ENCODE measurements at regions not wholly inside any gene's neighbourhood (a gene's known extent, or its start where the extent isn't known, plus 50 kb on each side); places are given as distances from the start of the nearest gene placed in this dataset.

DNA sequence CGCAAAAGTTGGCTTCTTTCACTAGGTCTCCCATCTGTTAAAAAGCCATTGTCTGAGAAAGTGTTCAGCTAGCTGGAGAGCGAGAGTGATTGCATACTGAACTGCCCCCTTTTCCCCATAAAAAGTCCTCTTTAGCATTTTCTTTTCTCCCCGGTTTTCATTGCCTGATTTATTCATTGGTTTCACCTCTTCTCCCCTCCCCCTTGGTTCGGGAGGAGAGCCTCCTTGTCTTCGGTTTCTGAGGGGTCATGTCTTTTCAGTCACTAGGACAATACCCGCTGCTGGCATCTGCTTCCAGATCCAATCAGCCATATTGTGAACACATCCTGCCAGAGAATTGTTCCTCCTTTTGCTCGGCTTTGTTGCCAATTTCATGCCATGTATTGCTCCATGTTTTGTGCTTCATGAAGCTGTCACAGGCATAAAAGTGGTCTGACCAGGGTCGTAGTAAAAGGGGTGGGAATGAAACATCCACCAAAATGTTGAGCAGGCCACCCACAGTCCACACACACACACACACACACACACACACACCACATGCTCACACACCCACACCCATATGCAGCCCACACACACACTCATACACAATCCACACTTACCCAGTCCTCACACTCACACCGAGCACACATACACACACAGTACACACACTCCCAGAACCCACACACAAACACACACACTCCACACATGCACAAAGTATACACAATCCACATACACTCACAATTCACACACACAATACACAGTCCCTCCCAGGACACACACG, 136.0 kb downstream of the NKX6-1 start:
- no peak overlapping the region for H3K4me3 Mint-ChIP-seq
- H3K4me1 Mint-ChIP-seq (ENCODE audit: low read depth) = no peaks in the 10 kb centered on the region
- DNase-seq (ENCODE audit: low spot score) = no peak
- no peak overlapping the region for H3K27ac Mint-ChIP-seq
- H3K27me3 Mint-ChIP-seq (ENCODE audit: insufficient read depth) = no peaks in the 10 kb centered on the region
- no peaks in the 10 kb centered on the region for H3K9me3 Mint-ChIP-seq
- no peaks in the 10 kb centered on the region for H3K36me3 Mint-ChIP-seq (ENCODE audit: low read depth)
- intact Hi-C loops (cut with micrococcal nuclease) = no loop called here

DNA sequence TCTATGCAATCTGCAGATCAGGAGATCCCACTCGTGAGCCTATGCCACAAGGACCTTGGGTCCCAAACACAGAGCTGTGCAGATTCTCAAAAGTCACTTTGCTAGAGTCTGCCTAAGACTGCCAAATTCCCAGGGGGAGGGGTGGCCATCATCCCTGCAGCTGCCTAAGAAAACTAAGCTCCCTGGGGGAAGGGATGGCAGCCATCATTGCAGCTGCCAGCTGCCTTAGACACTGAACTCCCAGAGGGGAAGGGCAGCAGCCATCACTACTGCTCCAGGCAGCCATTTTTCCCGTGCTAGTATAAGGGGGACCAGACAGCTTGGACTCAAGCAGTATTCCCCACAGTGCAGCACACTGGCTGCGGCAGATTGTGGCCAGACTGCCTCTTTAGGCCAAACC, 156.9 kb downstream of the NKX6-1 start:
- H3K27ac Mint-ChIP-seq = no peak overlapping the region
- no peak for DNase-seq (ENCODE audit: low spot score)
- H3K4me3 Mint-ChIP-seq = no peak overlapping the region
- H3K9me3 Mint-ChIP-seq = peaks cover 11% of the 10 kb centered on the region
- H3K27me3 Mint-ChIP-seq (ENCODE audit: insufficient read depth) = no peaks in the 10 kb centered on the region
- intact Hi-C loops (cut with micrococcal nuclease) = no loop called here
- no peaks in the 10 kb centered on the region for H3K36me3 Mint-ChIP-seq (ENCODE audit: low read depth)
- H3K4me1 Mint-ChIP-seq (ENCODE audit: low read depth) = no peaks in the 10 kb centered on the region

DNA sequence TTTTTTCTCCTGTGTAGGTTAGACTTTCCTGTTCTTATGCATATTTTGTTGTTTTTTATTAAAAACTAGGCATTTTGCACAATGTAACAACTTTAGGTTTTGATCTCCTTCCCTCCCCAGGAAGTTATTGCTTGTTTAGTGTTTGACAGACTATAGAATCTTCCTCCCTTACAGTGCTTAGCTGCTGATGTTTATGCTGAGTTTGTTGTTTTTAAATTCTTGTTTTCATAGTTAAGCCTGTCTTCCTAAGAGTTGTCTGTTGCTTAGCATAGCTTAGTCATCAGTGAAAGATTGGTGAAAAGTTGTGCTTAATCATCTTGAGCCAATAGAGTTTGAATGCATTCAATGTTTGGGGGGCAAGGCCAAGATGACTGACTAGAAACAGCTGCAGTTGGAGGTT, 157.5 kb downstream of the NKX6-1 start:
- Mint-ChIP-seq H3K9me3 (peaks cover 11% of the 10 kb centered on the region), H3K4me1 (ENCODE audit: low read depth) (no peaks in the 10 kb centered on the region), H3K27ac (no peak overlapping the region), H3K27me3 (ENCODE audit: insufficient read depth) (no peaks in the 10 kb centered on the region), H3K4me3 (no peak overlapping the region), H3K36me3 (ENCODE audit: low read depth) (no peaks in the 10 kb centered on the region)
- intact Hi-C loops (cut with micrococcal nuclease) = no loop called here
- no peak for DNase-seq (ENCODE audit: low spot score)

- no peak overlapping the region for H3K27ac Mint-ChIP-seq
- intact Hi-C loops (cut with micrococcal nuclease) = no loop called here
- no peaks in the 10 kb centered on the region for H3K27me3 Mint-ChIP-seq (ENCODE audit: insufficient read depth)
- H3K36me3 Mint-ChIP-seq (ENCODE audit: low read depth) = no peaks in the 10 kb centered on the region
- no peaks in the 10 kb centered on the region for H3K4me1 Mint-ChIP-seq (ENCODE audit: low read depth)
- no peak overlapping the region for H3K4me3 Mint-ChIP-seq
- peaks cover 3% of the 10 kb centered on the region for H3K9me3 Mint-ChIP-seq
- no peak for DNase-seq (ENCODE audit: low spot score)
Observed at GRCh38 chr4:84338367-84338766, 160.7 kb downstream of the NKX6-1 start.

DNA sequence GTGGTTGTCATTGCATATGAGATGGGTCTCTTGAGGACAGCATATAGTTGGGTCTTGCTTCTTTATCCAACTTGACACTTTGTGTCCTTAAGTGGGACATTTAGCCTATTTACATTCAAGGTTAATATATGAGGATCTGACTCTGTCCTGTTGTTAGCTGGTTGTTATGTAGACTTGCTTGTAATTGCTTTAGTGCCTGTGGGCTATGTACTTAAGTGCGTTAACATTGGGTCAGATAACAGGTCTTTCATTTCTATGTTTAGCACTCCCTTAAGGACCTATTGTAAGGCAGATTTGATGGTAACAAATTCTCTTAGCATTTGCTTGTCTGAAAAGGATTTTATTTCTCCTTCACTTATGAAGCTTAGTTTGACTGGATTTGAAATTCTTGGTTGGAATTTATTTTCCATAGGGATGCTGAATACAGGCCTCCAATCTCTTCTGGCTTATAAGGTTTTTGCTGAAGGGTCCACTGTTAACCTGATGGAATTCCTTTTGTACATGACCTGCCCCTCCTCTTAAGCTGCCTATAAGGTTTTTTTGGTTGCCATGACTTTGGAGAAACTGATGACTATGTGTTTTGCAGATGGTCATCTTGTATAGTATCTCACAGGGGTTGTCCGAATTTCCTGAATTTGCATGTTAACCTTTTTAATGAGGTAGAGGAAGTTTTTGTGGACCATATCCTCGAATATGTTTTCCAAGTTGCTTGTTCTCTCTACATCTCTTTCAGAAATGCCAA, 162.0 kb downstream of the NKX6-1 start:
- Mint-ChIP-seq H3K27ac (no peak overlapping the region), H3K9me3 (no peaks in the 10 kb centered on the region), H3K27me3 (ENCODE audit: insufficient read depth) (no peaks in the 10 kb centered on the region), H3K4me3 (no peak overlapping the region), H3K4me1 (ENCODE audit: low read depth) (no peaks in the 10 kb centered on the region), H3K36me3 (ENCODE audit: low read depth) (no peaks in the 10 kb centered on the region)
- intact Hi-C loops (cut with micrococcal nuclease) = no loop called here
- DNase-seq (ENCODE audit: low spot score) = no peak

GRCh38 chr4:84327526-84327925, 171.6 kb downstream of the NKX6-1 start:
- H3K27ac Mint-ChIP-seq = no peak overlapping the region
- H3K9me3 Mint-ChIP-seq = peaks cover 3% of the 10 kb centered on the region
- intact Hi-C loops (cut with micrococcal nuclease) = no loop called here
- no peaks in the 10 kb centered on the region for H3K4me1 Mint-ChIP-seq (ENCODE audit: low read depth)
- no peak overlapping the region for H3K4me3 Mint-ChIP-seq
- H3K36me3 Mint-ChIP-seq (ENCODE audit: low read depth) = no peaks in the 10 kb centered on the region
- no peak for DNase-seq (ENCODE audit: low spot score)
- no peaks in the 10 kb centered on the region for H3K27me3 Mint-ChIP-seq (ENCODE audit: insufficient read depth)

DNA sequence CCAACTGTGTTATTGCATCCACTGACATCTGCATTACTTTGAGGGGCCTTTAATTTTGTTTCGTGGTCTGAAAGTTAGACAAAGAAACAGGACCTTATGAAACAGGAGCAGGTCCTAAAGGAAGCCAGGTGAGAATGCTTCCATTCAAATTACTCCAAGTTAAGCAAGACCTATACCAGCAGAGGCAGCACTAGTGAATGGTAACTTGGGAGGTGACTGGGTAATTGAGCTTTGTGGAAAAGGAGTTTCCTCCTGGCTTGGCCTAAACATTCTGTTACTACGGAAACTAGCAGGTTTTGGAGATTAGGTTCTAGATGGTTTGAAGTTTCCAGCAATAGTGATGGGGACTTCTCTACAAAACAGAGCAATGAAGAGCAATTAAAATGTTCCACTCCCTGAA, 173.5 kb downstream of the NKX6-1 start:
- intact Hi-C loops (cut with micrococcal nuclease) = no loop called here
- no peaks in the 10 kb centered on the region for H3K4me1 Mint-ChIP-seq (ENCODE audit: low read depth)
- H3K9me3 Mint-ChIP-seq = no peaks in the 10 kb centered on the region

GRCh38 chr4:84324303-84325245, 174.5 kb downstream of the NKX6-1 start:
- Mint-ChIP-seq H3K4me3 (no peak overlapping the region), H3K27ac (no peak overlapping the region), H3K27me3 (ENCODE audit: insufficient read depth) (no peaks in the 10 kb centered on the region), H3K36me3 (ENCODE audit: low read depth) (no peaks in the 10 kb centered on the region), H3K9me3 (no peaks in the 10 kb centered on the region), H3K4me1 (ENCODE audit: low read depth) (no peaks in the 10 kb centered on the region)
- intact Hi-C loops (cut with micrococcal nuclease) = no loop called here
- DNase-seq (ENCODE audit: low spot score) = no peak

More for the DNA sequence above, 173.5 kb downstream of the NKX6-1 start:
- no peak overlapping the region for H3K4me3 Mint-ChIP-seq
- H3K36me3 Mint-ChIP-seq (ENCODE audit: low read depth) = no peaks in the 10 kb centered on the region
- no peak for DNase-seq (ENCODE audit: low spot score)
- H3K27me3 Mint-ChIP-seq (ENCODE audit: insufficient read depth) = no peaks in the 10 kb centered on the region
- H3K27ac Mint-ChIP-seq = no peak overlapping the region

- Mint-ChIP-seq H3K4me1 (ENCODE audit: low read depth) (no peaks in the 10 kb centered on the region), H3K4me3 (no peak overlapping the region), H3K9me3 (no peaks in the 10 kb centered on the region), H3K27ac (no peak overlapping the region), H3K27me3 (ENCODE audit: insufficient read depth) (no peaks in the 10 kb centered on the region), H3K36me3 (ENCODE audit: low read depth) (no peaks in the 10 kb centered on the region)
- no peak for DNase-seq (ENCODE audit: low spot score)
- intact Hi-C loops (cut with micrococcal nuclease) = no loop called here
Observed at GRCh38 chr4:84319124-84319523, 180.0 kb downstream of the NKX6-1 start.

DNA sequence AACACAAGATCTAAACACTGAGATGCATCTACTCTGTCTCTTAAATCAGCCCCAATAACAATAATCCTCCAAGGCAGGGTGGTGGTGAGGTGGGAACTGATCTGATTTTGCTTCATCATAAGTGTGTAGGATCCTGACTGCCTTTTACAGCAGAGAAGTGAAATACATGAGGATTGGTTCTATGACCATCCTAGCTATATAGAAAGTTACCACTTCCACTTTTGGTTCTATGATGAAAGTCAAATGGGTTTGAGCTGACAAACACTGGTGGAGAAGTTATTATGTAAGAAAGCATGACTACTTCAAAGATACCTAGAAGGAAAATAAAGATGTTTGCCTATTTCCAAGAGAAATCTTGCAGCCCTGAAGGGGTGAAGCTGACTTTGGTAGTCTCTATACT, 181.6 kb downstream of the NKX6-1 start:
- H3K27ac Mint-ChIP-seq = no peak overlapping the region

GRCh38 chr4:84312426-84313012, 186.6 kb downstream of the NKX6-1 start:
- Mint-ChIP-seq H3K27ac (no peak overlapping the region), H3K36me3 (ENCODE audit: low read depth) (no peaks in the 10 kb centered on the region), H3K9me3 (no peaks in the 10 kb centered on the region), H3K27me3 (ENCODE audit: insufficient read depth) (no peaks in the 10 kb centered on the region), H3K4me1 (ENCODE audit: low read depth) (no peaks in the 10 kb centered on the region), H3K4me3 (no peak overlapping the region)
- intact Hi-C loops (cut with micrococcal nuclease) = no loop called here
- DNase-seq (ENCODE audit: low spot score) = no peak

More for the DNA sequence above, 181.6 kb downstream of the NKX6-1 start:
- intact Hi-C loops (cut with micrococcal nuclease) = no loop called here
- no peaks in the 10 kb centered on the region for H3K36me3 Mint-ChIP-seq (ENCODE audit: low read depth)
- no peak overlapping the region for H3K4me3 Mint-ChIP-seq
- H3K27me3 Mint-ChIP-seq (ENCODE audit: insufficient read depth) = no peaks in the 10 kb centered on the region
- DNase-seq (ENCODE audit: low spot score) = no peak
- H3K4me1 Mint-ChIP-seq (ENCODE audit: low read depth) = no peaks in the 10 kb centered on the region
- no peaks in the 10 kb centered on the region for H3K9me3 Mint-ChIP-seq

DNA sequence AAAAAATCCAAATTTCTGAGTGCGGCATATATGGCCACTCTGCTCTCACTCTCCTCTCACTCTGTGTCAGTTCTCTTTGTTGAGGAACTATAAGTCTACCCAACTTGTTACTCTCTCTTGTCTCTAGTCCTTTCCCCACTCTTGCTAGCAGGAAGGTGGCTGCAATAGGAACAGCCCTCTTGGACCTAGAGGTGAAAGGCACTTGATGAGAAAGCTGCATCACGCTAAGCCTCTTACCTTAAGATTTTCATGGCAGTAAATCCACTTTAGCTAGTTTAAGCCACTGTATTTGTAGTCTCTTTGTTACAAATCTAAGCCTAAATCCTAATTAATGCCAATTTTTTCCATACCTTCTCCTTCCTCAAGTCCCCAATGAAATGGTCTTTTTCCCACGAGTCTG, 189.9 kb downstream of the NKX6-1 start:
- no peaks in the 10 kb centered on the region for H3K9me3 Mint-ChIP-seq
- no peaks in the 10 kb centered on the region for H3K4me1 Mint-ChIP-seq (ENCODE audit: low read depth)
- no peak overlapping the region for H3K27ac Mint-ChIP-seq
- H3K4me3 Mint-ChIP-seq = no peak overlapping the region
- no peaks in the 10 kb centered on the region for H3K27me3 Mint-ChIP-seq (ENCODE audit: insufficient read depth)
- intact Hi-C loops (cut with micrococcal nuclease) = no loop called here
- no peak for DNase-seq (ENCODE audit: low spot score)
- H3K36me3 Mint-ChIP-seq (ENCODE audit: low read depth) = no peaks in the 10 kb centered on the region

All from activated T-helper 1 cell treated with anti-CD3 and anti-CD28 coated beads, Interleukin-12 subunit alpha, Interleukin-12 subunit beta, Interleukin-2, Interleukin-4 antibody, amounts not matched to agents 30 ng/mL and 10 ng/mL and 1 ng/mL, durations not matched to agents 14 hours and 24 hours and 36 hours (primary cell).